Esophagus muscularis mucosa (tissue), 4 donors: ENCODE measurements at regions not wholly inside any gene's neighbourhood (a gene's known extent, or its start where the extent isn't known, plus 50 kb on each side); places are given as distances from the start of the nearest gene placed in this dataset.

Experiments
- DNase-seq: peaks from one replicate; pipeline ENCODE4 v3.0.0-alpha.2; 2017; ENCODE audit errors: extremely low spot score
- H3K27ac ChIP-seq, 4 donors: fragments of 200-600 bp; sonication (generic); replicated peaks in 1 of 4; 1 replicate in 3 of 4; 2 replicates in 1 of 4; pipeline ENCODE4 v1.5.1; 2016 to 2019; ENCODE audit warnings: mild to moderate bottlenecking in 1 of 4
- H3K27me3 ChIP-seq, 4 donors: fragments of 200-600 bp; sonication (generic); one replicate each; pipeline versions ENCODE4 v1.5.1 to v1.6.0; 2016 to 2019
- H3K36me3 ChIP-seq, 4 donors: fragments of 200-600 bp; sonication (generic); one replicate each; pipeline ENCODE4 v1.5.1; 2016 to 2019
- H3K4me1 ChIP-seq, 4 donors: fragments of 200-600 bp; sonication (generic); one replicate each; pipeline ENCODE4 v1.5.1; 2016 to 2019
- H3K4me3 ChIP-seq, 4 donors: fragments of 200-600 bp; sonication (generic); 1 replicate in 2 of 4; 2 replicates in 2 of 4; pipeline ENCODE4 v1.5.1; 2016 to 2019; ENCODE audit warnings: mild to moderate bottlenecking in 4 of 4, moderate library complexity in 1 of 4
- H3K9me3 ChIP-seq, 4 donors: fragments of 200-600 bp; sonication (generic); 1 replicate in 3 of 4; 2 replicates in 1 of 4; pipeline ENCODE4 v1.5.1; 2016 to 2019
- EP300 ChIP-seq: sonication (generic); formaldehyde crosslinking; IDR thresholded peaks from one replicate; pipeline ENCODE4 v1.6.1; 2017; ENCODE audit warnings: antibody characterized with exemption
- POLR2A ChIP-seq: fragments of 450-650 bp; IDR thresholded peaks from one replicate; pipeline ENCODE4 v1.6.1; 2017; ENCODE audit warnings: antibody characterized with exemption, moderate library complexity, mild to moderate bottlenecking, low read depth
- POLR2AphosphoS5 ChIP-seq, 2 donors: sonication (generic); formaldehyde crosslinking; IDR thresholded peaks; one replicate each; pipeline ENCODE4 v1.6.1; 2017; ENCODE audit warnings: antibody characterized with exemption in 2 of 2
- WGBS: methylation state at CpG from one replicate; pipeline ENCODE4 v1.1.5; 2018; 5-methylcytosine and 5-hydroxymethylcytosine counted together
- intact Hi-C: fragments of 100-400 bp; cut with DNase I; formaldehyde crosslinking; loops from one replicate; pipeline ENCODE4 v1.15.1; 2023
- TF ChIP-seq, protein P1 (sequence below), 3 experiments: fragments of 200-600 bp in 2 of 3; fragments of 450-650 bp in 1 of 3; sonication (generic) in 2 of 3; IDR thresholded peaks; one replicate each; pipeline ENCODE4 v1.5.1; 2017 to 2019; ENCODE audit warnings: antibody characterized with exemption in 3 of 3, mild to moderate bottlenecking in 2 of 3, moderate library complexity in 1 of 3

DNA sequence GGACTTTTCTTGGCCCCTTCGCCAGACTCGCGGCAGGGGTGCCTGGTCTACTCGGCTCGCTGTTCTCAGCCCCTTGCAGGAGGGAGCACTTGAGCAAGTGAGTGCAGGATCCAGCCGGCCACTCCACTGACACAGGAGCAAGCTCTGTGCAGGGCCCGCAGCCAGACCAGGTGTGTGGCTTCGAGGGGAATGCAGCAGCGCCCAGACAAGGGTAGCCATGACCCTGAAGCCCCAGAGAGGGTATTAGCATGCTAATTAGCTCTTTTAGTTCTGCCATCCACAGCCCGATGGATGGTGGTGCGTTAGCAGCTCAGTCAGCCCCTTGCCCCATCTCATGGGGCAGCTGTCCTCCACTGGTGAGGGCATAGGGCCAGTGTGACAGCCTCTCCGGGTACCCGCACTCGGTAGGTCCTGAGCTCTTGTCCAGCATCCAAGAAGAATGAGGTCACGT is 103.2 kb upstream of the HS6ST1 start:
- Histone ChIP-seq H3K9me3 (peaks cover 0 to 19% (median 9%) of the 10 kb centered on the region in 4 donors), H3K4me3 (no peak overlapping the region), H3K27me3 (no peaks in the 10 kb centered on the region), H3K4me1 (peaks cover 0 to 14% (median 9%) of the 10 kb centered on the region in 4 donors), H3K36me3 (no peaks in the 10 kb centered on the region), H3K27ac (no peak overlapping the region)
- intact Hi-C loops, result no loop called here
- DNase-seq, result peak; percentile 88
- whole genome bisulfite sequencing, result 94% methylated on average over 15 of the region's 15 CpGs
- no peak for TF ChIP-seq POLR2AphosphoS5 (IDR thresholded peaks at IDR 0.05)
- no peak for TF ChIP-seq EP300
- TF ChIP-seq POLR2A, result no peak
- TF ChIP-seq, protein P1, sequence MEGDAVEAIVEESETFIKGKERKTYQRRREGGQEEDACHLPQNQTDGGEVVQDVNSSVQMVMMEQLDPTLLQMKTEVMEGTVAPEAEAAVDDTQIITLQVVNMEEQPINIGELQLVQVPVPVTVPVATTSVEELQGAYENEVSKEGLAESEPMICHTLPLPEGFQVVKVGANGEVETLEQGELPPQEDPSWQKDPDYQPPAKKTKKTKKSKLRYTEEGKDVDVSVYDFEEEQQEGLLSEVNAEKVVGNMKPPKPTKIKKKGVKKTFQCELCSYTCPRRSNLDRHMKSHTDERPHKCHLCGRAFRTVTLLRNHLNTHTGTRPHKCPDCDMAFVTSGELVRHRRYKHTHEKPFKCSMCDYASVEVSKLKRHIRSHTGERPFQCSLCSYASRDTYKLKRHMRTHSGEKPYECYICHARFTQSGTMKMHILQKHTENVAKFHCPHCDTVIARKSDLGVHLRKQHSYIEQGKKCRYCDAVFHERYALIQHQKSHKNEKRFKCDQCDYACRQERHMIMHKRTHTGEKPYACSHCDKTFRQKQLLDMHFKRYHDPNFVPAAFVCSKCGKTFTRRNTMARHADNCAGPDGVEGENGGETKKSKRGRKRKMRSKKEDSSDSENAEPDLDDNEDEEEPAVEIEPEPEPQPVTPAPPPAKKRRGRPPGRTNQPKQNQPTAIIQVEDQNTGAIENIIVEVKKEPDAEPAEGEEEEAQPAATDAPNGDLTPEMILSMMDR (IDR thresholded peaks at IDR 0.05), result no peak

- H3K27me3 ChIP-seq, result no peaks in the 10 kb centered on the region
- peak; percentile 75 for DNase-seq
- H3K4me1 ChIP-seq, result peaks cover 0 to 14% (median 9%) of the 10 kb centered on the region in 4 donors
- no peak overlapping the region for H3K27ac ChIP-seq
- WGBS, result 66% methylated on average over 5 of the region's 5 CpGs
- TF ChIP-seq POLR2A (no peak), POLR2AphosphoS5 (IDR thresholded peaks at IDR 0.05) (no peak), EP300 (no peak)
- TF ChIP-seq, protein P1 (IDR thresholded peaks at IDR 0.05), result no peak
- intact Hi-C loops, result no loop called here
- H3K4me3 ChIP-seq, result no peak overlapping the region
- no peaks in the 10 kb centered on the region for H3K36me3 ChIP-seq
- peaks cover 0 to 19% (median 9%) of the 10 kb centered on the region in 4 donors for H3K9me3 ChIP-seq
Measured at GRCh38 chr2:128422571-128422970, 103.9 kb upstream of the HS6ST1 start.

GRCh38 chr2:128423788-128424165 is 105.1 kb upstream of the HS6ST1 start:
- no peaks in the 10 kb centered on the region for H3K36me3 ChIP-seq
- no peak overlapping the region for H3K27ac ChIP-seq
- TF ChIP-seq EP300, result no peak
- TF ChIP-seq POLR2AphosphoS5 (IDR thresholded peaks at IDR 0.05), result no peak
- TF ChIP-seq POLR2A, result no peak
- TF ChIP-seq, protein P1 (IDR thresholded peaks at IDR 0.05), result no peak
- H3K4me1 ChIP-seq, result peaks cover 0 to 14% (median 9%) of the 10 kb centered on the region in 4 donors
- no peak overlapping the region for H3K4me3 ChIP-seq
- H3K27me3 ChIP-seq, result no peaks in the 10 kb centered on the region
- intact Hi-C loops, result no loop called here
- peaks cover 0 to 19% (median 9%) of the 10 kb centered on the region in 4 donors for H3K9me3 ChIP-seq
- peak; percentile 47 for DNase-seq

DNA sequence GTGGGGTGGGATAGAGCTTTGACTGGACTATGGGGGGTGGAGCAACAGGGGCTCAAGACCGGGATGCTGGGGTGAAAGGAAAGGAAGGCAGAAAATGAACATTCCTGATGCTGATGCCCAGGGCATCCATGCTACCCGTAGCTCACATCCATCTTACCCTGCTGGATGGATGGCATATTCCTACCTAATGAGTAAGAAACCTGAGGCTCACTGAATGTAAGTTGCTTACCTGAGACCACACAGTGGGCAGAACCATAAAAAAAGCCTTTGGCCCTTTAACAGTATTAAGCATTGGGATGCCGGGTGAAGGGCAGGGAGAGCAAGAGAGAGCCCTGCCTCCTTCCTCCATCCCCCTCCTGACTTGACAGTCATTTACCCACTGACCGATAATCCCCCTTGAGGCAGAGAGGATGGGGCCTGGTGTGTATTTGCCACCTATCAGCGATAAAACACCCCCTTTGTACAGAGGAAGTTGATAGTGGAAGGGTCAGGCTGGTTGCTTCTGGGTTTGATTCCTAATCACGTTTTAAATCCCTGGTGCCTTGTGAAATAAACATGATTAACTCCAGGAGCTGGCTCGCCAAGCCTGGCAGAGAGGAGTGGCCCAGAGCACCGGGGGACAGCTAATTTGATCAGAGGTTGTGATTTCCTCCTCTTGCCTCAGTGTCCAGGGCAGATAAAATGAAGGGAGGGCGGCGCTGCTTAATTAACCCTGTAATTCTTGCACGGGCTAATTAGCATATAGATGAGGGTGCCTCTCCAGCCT is 105.9 kb upstream of the HS6ST1 start:
- Histone ChIP-seq H3K9me3 (peaks cover 0 to 27% (median 12%) of the 10 kb centered on the region in 4 donors), H3K27me3 (no peaks in the 10 kb centered on the region), H3K4me3 (no peak overlapping the region), H3K36me3 (no peaks in the 10 kb centered on the region), H3K4me1 (peaks cover 0 to 14% (median 9%) of the 10 kb centered on the region in 4 donors), H3K27ac (no peak overlapping the region)
- WGBS, result 82% methylated on average over 11 of the region's 11 CpGs
- DNase-seq, result no peak
- TF ChIP-seq POLR2AphosphoS5 (IDR thresholded peaks at IDR 0.05) (no peak), POLR2A (no peak), EP300 (no peak)
- TF ChIP-seq, protein P1 (IDR thresholded peaks at IDR 0.05), result no peak
- intact Hi-C loops, result no loop called here
